ENCODE measurements at regions not wholly inside any gene's neighbourhood (a gene's known extent, or its start where the extent isn't known, plus 50 kb on each side); places are given as distances from the start of the nearest gene placed in this dataset.

- TF ChIP-seq NRF1 (IDR thresholded peaks at IDR 0.05; ENCODE audit: low read depth, low read length) (no peak), PBX3 (IDR thresholded peaks at IDR 0.05) (no peak), ELF1 (IDR thresholded peaks at IDR 0.05) (no peak), RXRA (IDR thresholded peaks at IDR 0.05; ENCODE audit: borderline replicate concordance, low read depth) (no peak)
Measured at GRCh38 chr2:153416071-153416470, 62.5 kb downstream of the RPRM start (continued).

GRCh38 chr2:153408710-153409385 lies 69.7 kb downstream of the RPRM start:
- H3K4me1 ChIP-seq (ENCODE audit: control insufficient read depth in 1 of 2, insufficient read depth in 2 of 2, low read depth in 1 of 2, low read length in 1 of 2) = no peaks in the 10 kb centered on the region
- H4K20me1 ChIP-seq (ENCODE audit: insufficient read depth) = no peaks in the 10 kb centered on the region
- CTCF ChIA-PET = interaction anchor here (0.7 kb wide), 1 partner anchor 13 kb away, joined by 4 read pairs; no protein-coding TSS in a partner anchor
- no peak overlapping the region for H3K4me3 ChIP-seq (ENCODE audit: low read depth in 2 of 2, low read length in 1 of 2)
- POLR2A ChIA-PET = no interaction called here
- no peak overlapping the region for H3K27ac ChIP-seq (ENCODE audit: low read depth in 2 of 2, low read length in 1 of 2)
- no peaks in the 10 kb centered on the region for H3F3A ChIP-seq (replicated peaks; ENCODE audit: insufficient read depth)
- H2AFZ ChIP-seq (ENCODE audit: low read depth) = no peak overlapping the region
- H3K9me2 ChIP-seq = no peaks in the 10 kb centered on the region
- no peak overlapping the region for H3K9ac ChIP-seq
- H3K36me3 ChIP-seq (replicated peaks in 1 of 2; ENCODE audit: control insufficient read depth in 1 of 2, insufficient read depth in 2 of 2, low read length in 1 of 2) = no peaks in the 10 kb centered on the region
- 2% methylated on average over 3 of the region's 3 CpGs for WGBS (ENCODE audit: low lambda C conversion rate)
- no peaks in the 10 kb centered on the region for H3K9me3 ChIP-seq
- no peak for DNase-seq
- H3K27me3 ChIP-seq (ENCODE audit: insufficient read depth) = no peaks in the 10 kb centered on the region
- TF ChIP-seq NRF1 (IDR thresholded peaks at IDR 0.05; ENCODE audit: low read depth, low read length) = no peak
- no peak for TF ChIP-seq TCF12 (IDR thresholded peaks at IDR 0.05)
- no peak for TF ChIP-seq MEF2A (IDR thresholded peaks at IDR 0.05; ENCODE audit: borderline replicate concordance, low read depth)
- no peak for TF ChIP-seq RCOR1 (IDR thresholded peaks at IDR 0.05; ENCODE audit: low read length)
- TF ChIP-seq RXRA (IDR thresholded peaks at IDR 0.05; ENCODE audit: borderline replicate concordance, low read depth) = no peak
- TF ChIP-seq SIN3A (IDR thresholded peaks at IDR 0.05; ENCODE audit: borderline replicate concordance, low read depth, low read length) = no peak
- TF ChIP-seq RAD21 (IDR thresholded peaks at IDR 0.05; ENCODE audit: low read length) = no peak
- H3K79me2 ChIP-seq (ENCODE audit: insufficient read depth) = no peaks in the 10 kb centered on the region
- H3K4me2 ChIP-seq = no peak overlapping the region

- DNase-seq = no peak
- Histone ChIP-seq H3K9me2 (no peaks in the 10 kb centered on the region), H4K20me1 (ENCODE audit: insufficient read depth) (no peaks in the 10 kb centered on the region), H3K4me3 (ENCODE audit: low read depth in 2 of 2, low read length in 1 of 2) (no peak overlapping the region), H3K9ac (no peak overlapping the region), H2AFZ (ENCODE audit: low read depth) (no peak overlapping the region), H3K4me1 (ENCODE audit: control insufficient read depth in 1 of 2, insufficient read depth in 2 of 2, low read depth in 1 of 2, low read length in 1 of 2) (no peaks in the 10 kb centered on the region), H3K9me3 (no peaks in the 10 kb centered on the region), H3K79me2 (ENCODE audit: insufficient read depth) (no peaks in the 10 kb centered on the region), H3K27ac (ENCODE audit: low read depth in 2 of 2, low read length in 1 of 2) (no peak overlapping the region), H3K36me3 (replicated peaks in 1 of 2; ENCODE audit: control insufficient read depth in 1 of 2, insufficient read depth in 2 of 2, low read length in 1 of 2) (no peaks in the 10 kb centered on the region), H3K4me2 (no peak overlapping the region), H3K27me3 (ENCODE audit: insufficient read depth) (no peaks in the 10 kb centered on the region), H3F3A (replicated peaks; ENCODE audit: insufficient read depth) (no peaks in the 10 kb centered on the region)
- TF ChIP-seq TCF12 (IDR thresholded peaks at IDR 0.05) (no peak), RCOR1 (IDR thresholded peaks at IDR 0.05; ENCODE audit: low read length) (no peak), CHD2 (IDR thresholded peaks at IDR 0.05; ENCODE audit: low read length, partially characterized antibody) (no peak), GATA2 (CRISPR knock-in tag; IDR thresholded peaks at IDR 0.05) (no peak), FOSL2 (IDR thresholded peaks at IDR 0.05; ENCODE audit: borderline replicate concordance, low read depth) (no peak), TEAD4 (IDR thresholded peaks at IDR 0.05; ENCODE audit: borderline replicate concordance, insufficient read depth) (no peak), SIN3A (IDR thresholded peaks at IDR 0.05; ENCODE audit: borderline replicate concordance, low read depth, low read length) (no peak), ZBTB33 (IDR thresholded peaks at IDR 0.05; ENCODE audit: borderline replicate concordance, low read depth) (no peak), NRF1 (IDR thresholded peaks at IDR 0.05; ENCODE audit: low read depth, low read length) (no peak), TAF1 (IDR thresholded peaks at IDR 0.05; ENCODE audit: borderline replicate concordance, low read depth, low read length) (no peak), PBX3 (IDR thresholded peaks at IDR 0.05) (no peak), EZH2phosphoT487 (IDR thresholded peaks at IDR 0.05; ENCODE audit: borderline replicate concordance, low read depth) (no peak), IRF3 (IDR thresholded peaks at IDR 0.05; ENCODE audit: low read depth, low read length) (no peak), MEF2A (IDR thresholded peaks at IDR 0.05; ENCODE audit: borderline replicate concordance, low read depth) (no peak), RFX5 (IDR thresholded peaks at IDR 0.05; ENCODE audit: low read length) (no peak), MXI1 (IDR thresholded peaks at IDR 0.05; ENCODE audit: low read depth, low read length) (no peak)
- WGBS (ENCODE audit: low lambda C conversion rate) = 4% methylated on average over 1 of the region's 1 CpG
- ChIA-PET POLR2A (no interaction called here), CTCF (no interaction called here)
Measured at GRCh38 chr2:153405196-153405595, 73.4 kb downstream of the RPRM start.
